HG03378 (cell line): ENCODE measurements at regions not wholly inside any gene's neighbourhood (a gene's known extent, or its start where the extent isn't known, plus 50 kb on each side); places are given as distances from the start of the nearest gene placed in this dataset.
"Not testable (repeated sequence)": the region's sequence is repeated elsewhere in the genome, so short reads cannot be mapped to it uniquely, and the experiment has no call there.

Source experiments
- ATAC-seq: cut with Tn5 transposase; IDR thresholded peaks from one replicate; pipeline ENCODE4 v1.9.1; 2021; ENCODE audit warnings: mild to moderate bottlenecking, moderate library complexity; ENCODE audit not compliant: unreplicated experiment

DNA sequence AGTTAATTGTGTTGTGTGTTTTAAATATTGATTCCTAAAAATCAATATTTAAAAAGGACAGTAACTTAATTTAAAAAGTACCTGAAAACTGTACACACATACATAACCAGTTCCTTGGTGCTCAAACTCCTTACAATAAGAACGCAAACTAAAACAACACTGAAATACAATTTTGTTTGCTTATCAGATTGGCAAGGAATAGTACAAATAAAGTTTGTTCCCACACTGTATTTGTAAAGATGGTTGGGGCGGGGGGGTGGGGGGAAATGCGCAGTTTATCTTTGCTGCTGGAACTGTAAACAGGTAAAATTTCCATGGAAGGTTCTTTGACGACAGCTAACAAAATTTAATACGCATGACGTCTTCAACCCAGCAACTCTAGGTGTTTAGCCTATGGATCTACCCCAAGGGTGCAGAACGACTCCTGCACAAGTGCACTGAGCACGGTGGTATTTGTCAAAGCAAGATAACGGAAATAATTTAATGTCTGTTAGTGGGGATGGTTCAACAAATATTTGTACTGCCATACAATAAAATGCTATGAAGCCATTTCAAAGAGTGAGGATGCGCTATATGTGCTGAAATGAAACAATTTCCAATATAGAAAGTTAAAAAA, 96.5 kb downstream of the ING1 start:
- ATAC-seq, result no peak

DNA sequence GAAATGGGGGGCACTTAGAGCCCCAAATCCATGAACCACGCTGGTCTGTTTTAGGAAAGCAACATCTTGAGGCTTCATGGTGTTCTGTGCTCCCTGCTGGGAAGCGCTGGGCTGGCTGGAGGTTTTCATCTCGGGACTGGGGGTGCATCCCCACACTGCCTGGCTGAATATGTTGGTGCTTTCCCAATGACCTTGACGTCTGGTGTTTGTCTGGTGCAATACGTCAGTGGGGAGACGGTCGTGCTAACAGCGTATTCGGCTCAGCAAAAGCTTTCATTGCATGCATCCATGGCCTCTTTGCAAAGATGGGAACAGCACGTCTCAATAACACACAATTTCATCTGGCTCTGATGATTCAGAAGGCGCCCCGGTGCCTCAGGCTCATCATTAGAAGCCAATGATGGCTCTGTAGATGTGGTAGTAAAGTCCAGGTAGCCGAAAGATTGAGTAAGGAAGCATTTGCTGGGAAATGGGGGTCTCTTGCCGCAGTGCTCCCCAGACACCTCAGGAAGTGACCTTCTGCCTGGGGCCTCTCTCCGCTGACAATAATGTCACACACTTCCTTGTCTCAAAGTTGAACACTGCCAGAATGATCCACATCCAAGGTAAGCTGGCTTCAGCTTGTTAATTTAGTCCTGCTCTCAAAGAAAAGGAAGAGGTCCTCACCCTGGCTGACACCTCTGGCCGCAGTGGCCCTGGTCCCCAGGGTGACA, 97.7 kb downstream of the ING1 start:
- ATAC-seq, result no peak

DNA sequence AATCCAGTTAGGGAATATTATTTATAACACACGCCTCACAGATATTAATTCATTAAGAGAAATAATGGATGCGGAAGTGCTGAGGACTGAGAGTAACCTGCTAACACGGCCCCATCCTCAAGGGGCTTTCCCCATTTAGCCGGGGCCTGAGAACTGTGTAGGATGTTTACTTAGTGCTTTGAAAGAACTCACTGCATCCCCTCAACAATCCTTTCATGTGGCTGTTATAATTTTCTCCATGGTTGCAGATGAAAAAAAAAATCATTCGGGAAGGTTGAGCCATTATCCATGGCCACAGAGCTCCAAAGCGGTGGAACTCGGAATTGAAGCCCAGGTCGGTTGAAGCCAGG, 98.2 kb downstream of the ING1 start:
- no peak for ATAC-seq

DNA sequence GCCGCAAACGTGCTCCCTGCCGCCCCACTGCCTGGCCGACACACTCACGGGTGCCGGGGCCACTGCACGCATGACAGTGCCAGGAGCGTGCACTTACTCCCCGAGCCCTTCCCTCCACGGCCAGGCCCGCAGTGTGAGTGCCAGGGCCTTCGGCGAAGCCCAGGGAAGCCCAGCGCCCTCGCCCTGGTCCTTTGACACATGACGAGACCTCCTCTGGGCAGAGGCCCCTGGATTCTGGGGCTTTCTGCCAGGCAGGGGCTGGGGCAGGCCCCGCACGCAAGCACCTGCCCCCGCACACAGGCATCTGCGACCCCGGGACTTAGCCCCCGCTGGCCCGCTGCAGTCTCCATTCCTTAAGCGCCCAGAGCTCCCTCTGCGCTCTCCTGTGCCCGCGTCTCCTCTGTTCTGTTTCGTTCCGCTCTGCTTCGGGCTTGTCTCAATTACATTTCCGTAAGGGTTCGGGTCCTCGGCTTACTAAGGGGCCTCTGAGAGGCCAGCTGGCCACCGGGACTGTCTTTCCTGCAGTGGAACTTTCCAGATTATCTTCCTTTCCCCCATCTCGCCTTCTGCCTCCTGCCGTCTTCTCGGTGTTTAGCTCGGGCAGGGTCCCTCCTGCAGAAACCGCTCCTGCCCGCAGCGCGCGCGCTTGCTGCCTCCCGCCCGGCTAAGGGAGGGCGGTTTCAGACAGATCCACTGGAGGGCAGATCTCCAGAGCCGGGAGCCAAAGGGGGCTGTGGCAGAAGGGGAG, 98.8 kb downstream of the ING1 start:
- no peak for ATAC-seq

DNA sequence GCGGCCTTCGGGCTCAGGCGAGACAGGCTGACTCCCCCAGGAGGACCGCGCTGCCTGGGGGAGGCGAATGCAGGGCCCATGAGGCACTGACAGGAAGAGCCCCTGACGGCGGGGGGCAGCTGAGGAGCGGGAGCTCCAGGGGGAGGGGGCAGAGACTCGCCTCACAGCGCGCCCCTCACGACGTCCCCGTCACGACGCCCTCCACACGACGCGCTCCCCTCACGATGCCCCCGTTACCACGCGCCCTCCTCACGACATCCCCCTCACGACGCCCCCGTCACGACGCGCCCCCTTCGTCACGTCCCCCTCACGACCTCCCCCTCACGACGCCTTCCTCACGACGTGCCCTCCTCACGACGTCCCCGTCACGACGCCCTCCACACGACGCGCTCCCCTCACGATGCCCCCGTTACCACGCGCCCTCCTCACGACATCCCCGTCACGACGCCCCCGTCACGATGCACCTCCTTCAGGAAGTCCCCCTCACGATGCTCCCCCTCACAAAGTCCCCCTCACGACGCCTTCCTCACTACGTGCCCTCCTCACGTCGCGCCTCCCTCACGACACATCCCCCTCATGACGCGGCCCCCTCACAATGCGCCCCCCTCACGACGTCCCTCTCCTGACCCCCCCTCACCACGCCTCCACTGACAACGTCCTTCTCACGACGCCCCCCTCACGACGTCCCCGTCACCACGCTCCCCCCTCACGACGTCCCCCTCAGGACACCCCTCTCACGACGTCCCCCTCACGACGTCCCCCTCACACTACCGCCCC, 99.6 kb downstream of the ING1 start:
- ATAC-seq, result no peak

DNA sequence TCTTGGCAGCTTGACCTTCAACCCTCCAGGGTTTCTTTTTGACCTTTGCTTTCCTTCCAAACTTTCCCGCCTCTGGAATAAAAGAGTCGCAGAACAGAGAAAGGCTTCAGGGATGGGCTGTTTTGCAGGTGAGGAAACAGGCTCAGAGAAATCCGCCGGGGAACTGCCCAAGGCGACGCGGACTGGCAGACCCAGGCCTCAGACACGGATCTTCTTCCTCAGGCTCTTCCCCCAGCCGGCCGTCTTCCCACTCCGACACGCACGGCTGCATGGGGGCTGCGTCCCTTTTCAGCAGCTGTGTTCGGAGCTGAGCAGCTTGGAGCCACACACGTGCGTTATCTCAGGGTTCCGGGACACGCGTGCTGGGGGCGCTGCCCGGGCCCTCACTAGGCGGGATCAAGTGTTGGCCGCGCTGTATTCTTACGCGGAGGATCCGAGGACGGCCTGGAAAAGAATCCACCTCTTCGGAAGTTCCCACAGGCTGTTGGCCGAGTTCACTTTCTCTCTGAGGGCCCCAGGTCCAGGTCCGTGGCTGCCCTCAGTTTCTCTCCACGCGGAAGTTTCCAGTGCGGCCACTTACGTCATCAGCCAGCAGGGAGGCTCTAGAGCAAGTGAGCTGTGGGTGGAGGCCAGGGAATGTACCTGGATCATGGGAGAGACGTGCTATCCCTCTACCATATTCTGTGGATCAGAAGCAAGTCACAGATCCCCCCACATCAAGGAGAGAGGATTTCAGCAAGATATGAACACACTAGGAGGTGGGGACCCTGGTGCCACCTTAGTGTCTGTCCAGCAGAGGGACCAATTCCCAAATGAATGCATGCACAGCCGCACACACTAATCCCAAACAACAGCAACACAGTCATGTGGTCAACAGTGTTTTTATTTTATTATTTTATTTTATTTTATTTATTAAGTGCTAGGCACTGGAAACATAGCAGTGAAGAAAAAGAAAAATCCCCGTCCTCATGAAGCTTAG, 100.4 kb downstream of the ING1 start:
- no peak for ATAC-seq

DNA sequence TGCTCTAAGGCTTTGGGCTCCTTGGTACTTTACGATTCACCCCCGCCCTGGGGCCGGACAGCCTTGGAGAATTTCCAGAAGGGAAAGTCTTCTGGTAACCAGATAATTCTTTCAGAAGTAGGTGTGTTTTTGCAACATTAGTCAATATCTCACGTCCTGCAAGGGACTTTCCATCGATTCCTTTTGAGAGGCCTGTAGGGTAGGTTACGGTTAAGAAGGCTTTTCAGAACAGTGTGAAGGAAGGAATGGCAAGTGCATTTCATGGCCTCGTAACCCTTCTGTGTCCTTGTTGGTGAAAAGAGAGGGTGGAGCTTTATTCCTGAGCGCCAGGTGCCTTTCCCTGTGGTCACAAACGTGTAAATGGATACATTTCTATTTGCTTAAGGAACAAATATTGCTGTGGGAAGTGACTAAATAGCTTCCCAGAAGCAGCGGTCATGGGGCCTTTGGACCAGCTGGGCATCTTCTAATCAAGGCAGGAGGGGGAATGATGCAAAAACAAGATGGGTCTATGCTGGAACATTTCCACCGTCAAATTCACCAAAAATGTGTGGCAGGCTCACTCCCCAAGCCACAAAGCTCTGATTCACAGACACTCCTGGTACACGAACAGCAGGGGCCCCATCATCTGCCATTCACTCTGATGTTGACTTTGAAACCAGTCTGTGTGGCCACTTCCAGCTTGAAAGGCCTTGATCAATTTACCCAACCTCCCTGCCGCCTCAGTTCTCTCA, 99.2 kb downstream of the ANKRD10 start:
- no peak for ATAC-seq

DNA sequence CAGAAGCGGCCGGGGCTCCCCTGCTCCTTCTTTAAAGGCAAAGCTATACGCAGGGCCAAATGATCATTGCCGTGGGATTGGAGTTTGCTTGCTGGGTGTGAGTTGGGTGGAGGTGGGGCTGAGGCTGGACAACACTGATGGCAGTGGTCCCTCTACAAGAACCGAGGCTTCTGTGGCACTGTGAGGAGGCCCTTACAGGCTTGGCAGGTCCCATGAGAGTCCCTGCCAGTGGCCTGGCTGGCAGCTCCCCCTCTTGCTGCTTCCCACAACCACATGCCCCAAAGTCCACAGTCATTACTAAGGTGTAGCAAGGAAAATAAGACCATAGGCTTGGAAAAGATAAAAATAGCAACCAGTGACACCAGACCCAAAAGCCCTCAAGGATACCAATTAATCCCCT, 98.4 kb downstream of the ANKRD10 start:
- no peak for ATAC-seq

DNA sequence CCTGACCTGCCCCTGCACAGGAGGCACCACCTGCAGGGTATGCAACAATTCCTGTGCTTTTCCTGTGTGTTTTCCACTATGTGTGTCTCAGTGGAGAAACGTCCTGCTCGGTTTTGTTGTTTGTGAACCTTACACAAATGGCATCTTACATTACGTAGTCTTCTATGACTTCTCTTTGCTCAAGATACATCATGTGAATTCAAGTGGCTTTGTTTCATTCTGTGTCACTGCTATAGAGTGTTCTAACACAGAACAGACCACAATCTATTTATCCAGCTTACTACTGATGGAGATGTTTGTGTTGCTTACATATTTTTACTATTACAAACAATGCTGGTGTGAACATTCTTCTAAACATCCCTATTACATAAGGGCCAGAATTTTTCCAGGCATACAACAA, 97.7 kb downstream of the ANKRD10 start:
- ATAC-seq, result no peak

DNA sequence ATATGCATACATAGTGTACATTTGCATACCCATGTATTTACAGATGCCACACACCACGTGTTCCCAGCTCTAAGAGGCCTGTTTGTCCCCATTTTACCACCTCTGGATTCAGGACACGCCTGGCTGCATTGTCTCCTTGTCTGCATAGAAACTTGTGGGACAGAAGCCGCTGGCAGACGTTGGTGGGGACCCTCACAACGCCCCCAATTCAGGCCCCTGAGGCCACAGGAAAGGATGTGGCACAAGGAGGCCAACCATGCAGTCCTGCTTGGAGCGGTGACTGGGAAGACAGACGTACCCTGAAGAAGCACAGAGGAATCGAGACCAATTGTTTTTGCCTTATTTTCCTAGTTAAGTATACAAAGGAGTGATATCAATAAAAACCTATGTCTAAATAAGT, 96.1 kb downstream of the ANKRD10 start:
- no peak for ATAC-seq

DNA sequence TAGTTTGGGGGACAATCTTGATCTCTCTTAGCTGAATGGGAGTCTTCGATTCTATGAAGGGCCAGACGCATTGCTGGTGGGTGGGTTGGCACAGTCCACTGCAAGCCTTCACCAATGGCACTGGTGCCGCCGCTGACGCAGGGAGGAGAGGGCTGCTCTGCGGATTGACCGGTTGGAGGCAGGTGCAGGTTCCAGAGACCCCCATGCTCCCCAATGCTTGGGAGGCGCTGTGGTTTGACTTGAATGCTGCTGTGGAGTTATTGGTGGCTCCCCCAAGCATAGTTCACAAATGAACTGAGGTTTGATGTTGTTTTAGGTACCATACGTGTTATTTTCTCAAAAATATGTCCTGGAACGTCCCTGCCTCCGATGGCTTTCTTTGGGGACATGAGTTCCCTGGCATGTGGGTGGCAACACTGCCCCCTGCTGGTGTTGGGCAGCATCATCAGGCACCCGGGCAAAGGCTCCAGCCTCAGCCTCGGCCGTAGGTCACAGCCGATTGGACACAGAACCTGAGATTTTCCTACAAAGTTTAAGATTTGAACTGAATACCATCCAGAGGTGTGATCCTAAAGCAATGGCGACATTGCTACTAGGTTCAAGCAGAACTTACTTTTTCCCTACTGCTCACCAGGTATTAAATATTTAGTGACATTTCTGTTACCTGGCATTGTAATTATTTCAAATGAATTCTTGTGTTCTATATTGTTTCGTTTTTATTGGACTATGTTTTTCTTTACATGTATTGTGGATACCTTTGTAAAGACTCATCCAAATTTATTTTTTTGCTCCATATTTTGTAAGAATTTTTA, 95.5 kb downstream of the ANKRD10 start:
- peak; percentile 92 for ATAC-seq

DNA sequence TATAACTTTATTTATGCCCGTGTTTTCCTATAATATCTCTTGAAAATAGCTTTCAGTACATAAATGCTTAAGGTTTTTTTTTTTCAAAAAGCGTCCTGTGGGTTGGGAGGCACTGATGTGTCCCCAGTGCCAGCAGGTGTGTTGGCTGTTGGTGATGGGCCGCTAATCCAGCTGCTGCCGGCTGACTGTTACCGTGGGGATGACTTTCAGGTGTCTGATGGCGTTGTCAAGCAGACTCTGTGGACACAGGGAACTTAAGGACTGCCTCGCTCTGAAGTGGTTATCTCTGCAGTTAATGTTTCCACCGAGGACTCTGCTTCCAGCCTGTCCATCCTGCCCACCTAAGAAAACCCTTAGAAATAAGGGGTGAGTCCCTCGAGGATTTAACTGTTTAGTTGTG, 94.5 kb downstream of the ANKRD10 start:
- no peak for ATAC-seq

DNA sequence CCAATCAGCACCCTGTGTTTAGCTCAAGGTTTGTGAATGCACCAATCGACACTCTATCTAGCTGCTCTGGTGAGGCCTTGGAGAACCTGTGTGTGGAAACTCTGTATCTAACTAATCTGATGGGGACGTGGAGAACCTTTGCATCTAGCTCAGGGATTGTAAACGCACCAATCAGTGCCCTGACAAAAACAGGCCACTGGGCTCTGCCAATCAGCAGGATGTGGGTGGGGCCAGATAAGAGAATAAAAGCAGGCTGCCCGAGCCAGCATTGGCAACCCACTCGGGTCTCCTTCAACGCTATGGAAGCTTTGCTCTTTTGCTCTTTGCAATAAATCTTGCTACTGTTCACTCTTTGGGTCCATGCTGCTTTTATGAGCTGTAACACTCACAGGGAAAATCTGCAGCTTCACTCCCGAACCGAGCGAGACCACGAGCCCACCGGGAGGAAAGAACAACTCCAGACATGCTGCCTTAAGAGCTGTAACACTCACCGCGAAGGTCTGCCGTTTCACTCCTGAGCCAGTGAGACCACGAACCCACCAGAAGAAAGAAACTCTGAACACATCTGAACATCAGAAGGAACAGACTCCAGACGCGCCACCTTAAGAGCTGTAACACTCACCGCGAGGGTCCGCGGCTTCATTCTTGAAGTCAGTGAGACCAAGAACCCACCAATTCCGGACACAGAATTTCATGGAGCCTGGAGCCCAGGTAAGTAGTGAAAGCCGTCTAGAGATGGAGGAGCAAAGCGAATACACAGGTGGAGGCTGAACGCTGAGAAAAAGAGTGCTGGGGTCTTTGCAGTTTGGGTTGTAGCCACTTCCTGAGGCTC, 92.8 kb downstream of the ANKRD10 start:
- ATAC-seq, result not testable (repeated sequence)

DNA sequence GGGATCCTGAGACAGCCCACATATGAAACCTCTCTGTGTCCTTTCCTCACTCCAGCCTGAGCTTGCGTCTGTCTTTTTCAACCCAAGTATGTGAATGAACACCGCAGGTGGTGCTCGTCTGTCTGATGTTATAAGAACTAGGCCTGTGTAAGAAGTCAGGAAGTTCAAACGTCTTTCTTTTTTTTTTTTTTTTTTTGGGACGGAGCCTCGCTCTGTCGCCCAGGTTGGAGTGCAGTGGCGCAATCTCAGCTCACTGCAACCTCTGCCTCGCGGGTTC, 92.3 kb downstream of the ANKRD10 start:
- no peak for ATAC-seq

DNA sequence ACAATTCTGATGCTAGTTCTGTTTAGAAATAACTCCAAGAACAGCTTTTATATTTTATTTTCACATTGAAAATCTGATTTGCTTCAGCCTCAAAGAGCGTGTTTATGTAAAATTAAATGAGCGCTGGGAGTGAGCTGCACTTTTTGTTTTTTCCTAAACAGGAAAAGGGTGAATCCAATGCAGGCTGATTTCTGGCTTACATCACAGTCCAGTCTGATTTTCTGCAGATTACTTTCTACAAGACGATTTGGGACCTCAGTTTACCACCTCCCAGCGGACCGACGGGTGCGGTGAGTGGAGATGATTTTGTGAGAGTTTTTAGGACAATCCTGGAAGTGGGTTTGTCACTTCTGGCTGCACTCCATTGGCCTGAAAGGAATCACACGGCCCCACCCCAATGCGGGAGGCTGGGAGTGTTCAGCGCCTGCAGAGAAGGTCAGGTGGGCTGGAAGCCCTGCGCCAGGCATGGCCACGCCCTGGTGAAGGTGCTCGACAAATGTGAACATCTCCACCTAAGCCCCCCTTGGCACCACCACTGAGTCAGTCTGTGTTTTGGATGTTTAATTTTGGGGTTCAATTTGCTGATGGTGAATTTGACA, 90.1 kb downstream of the ANKRD10 start:
- ATAC-seq, result no peak

DNA sequence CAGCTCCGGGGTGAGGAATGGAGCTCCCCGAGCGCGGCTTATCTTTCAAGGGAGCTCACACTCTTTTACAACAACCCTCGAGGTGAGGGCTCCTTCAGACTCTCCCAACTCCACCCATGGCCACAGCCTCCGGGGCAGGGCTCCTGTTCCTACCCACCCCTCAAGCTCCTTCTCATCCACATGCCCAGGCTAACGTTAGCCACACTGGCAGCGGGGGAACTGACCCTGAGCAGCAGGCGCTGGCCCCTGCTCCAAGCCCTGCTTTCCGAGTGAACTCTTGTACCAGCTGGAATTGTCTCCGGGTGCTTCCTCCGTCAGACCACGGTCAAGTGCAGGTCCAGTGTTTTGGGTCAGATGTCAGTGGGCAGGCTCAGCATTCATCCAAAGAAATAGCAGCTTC, 89.4 kb downstream of the ANKRD10 start:
- ATAC-seq, result no peak

DNA sequence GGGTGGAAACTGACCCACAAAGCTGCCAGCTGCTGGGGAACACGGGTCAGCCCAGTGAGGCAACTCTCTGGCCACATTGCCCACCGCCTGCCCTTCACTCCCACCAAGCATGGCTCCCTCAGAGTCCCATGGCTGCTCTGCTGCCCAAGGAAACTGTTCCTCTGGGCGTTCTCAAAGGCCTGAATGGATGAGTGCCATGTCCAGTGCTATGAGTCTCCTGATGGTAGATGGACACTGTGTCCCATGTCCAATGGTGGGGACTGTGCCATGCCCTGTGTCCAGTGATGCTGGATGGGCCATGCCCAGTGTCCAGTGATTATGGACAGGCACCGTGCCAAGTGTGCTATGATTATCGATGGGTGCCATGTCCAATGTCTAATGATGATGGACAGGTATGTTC, 88.8 kb downstream of the ANKRD10 start:
- ATAC-seq, result no peak
